Mesendoderm (in vitro differentiated cells): ENCODE measurements at regions not wholly inside any gene's neighbourhood (a gene's known extent, or its start where the extent isn't known, plus 50 kb on each side); places are given as distances from the start of the nearest gene placed in this dataset.

Source experiments
- DNase-seq: peaks from one replicate; pipeline ENCODE4 v3.0.0; 2013
- H2AK5ac ChIP-seq: 2 replicates; pipeline ENCODE4 v1.6.1; 2013; ENCODE audit warnings: low read length, inconsistent platforms
- H2BK120ac ChIP-seq: 2 replicates; pipeline ENCODE4 v1.6.1; 2013; ENCODE audit warnings: low read depth, mild to moderate bottlenecking, low read length, moderate library complexity, mixed read lengths
- H2BK15ac ChIP-seq: replicated peaks from 2 replicates; pipeline ENCODE4 v1.6.1; 2013; ENCODE audit warnings: low read depth, mild to moderate bottlenecking, moderate library complexity
- H2BK5ac ChIP-seq: 2 replicates; pipeline ENCODE4 v1.6.1; 2013; ENCODE audit warnings: low read length, inconsistent platforms
- H3K18ac ChIP-seq: 2 replicates; pipeline ENCODE4 v1.6.1; 2013; ENCODE audit warnings: mild to moderate bottlenecking, low read length, mixed read lengths
- H3K23ac ChIP-seq: one replicate; pipeline ENCODE4 v1.6.1; 2013; ENCODE audit warnings: low read length
- H3K27ac ChIP-seq: 2 replicates; pipeline ENCODE4 v1.5.1; 2013; ENCODE audit warnings: low read depth, mild to moderate bottlenecking, inconsistent platforms, low read length, moderate library complexity
- H3K27me3 ChIP-seq: 2 replicates; pipeline ENCODE4 v1.6.1; 2013; ENCODE audit warnings: low read length, control low read depth, mild to moderate bottlenecking, inconsistent platforms; ENCODE audit not compliant: insufficient read depth, poor library complexity
- H3K36me3 ChIP-seq: 2 replicates; pipeline ENCODE4 v1.6.1; 2013; ENCODE audit warnings: low read length, inconsistent platforms; ENCODE audit not compliant: control insufficient read depth, insufficient read depth
- H3K4ac ChIP-seq: one replicate; pipeline ENCODE4 v1.6.1; 2013; ENCODE audit warnings: low read depth, mild to moderate bottlenecking, low read length, moderate library complexity
- H3K4me1 ChIP-seq: 2 replicates; pipeline ENCODE4 v1.6.1; 2013; ENCODE audit warnings: low read depth, low read length, inconsistent platforms; ENCODE audit not compliant: control insufficient read depth
- H3K4me2 ChIP-seq: 2 replicates; pipeline ENCODE4 v1.6.1; 2013; ENCODE audit warnings: low read length
- H3K4me3 ChIP-seq: 2 replicates; pipeline ENCODE4 v1.5.1; 2013; ENCODE audit warnings: mild to moderate bottlenecking, low read length
- H3K56ac ChIP-seq: one replicate; pipeline ENCODE4 v1.6.1; 2013; ENCODE audit warnings: low read length
- H3K79me1 ChIP-seq: 2 replicates; pipeline ENCODE4 v1.6.1; 2013; ENCODE audit warnings: low read length, inconsistent platforms
- H3K79me2 ChIP-seq: 2 replicates; pipeline ENCODE4 v1.6.1; 2013; ENCODE audit warnings: mild to moderate bottlenecking, low read length; ENCODE audit not compliant: control insufficient read depth, insufficient read depth
- H3K9ac ChIP-seq: 2 replicates; pipeline ENCODE4 v1.6.1; 2013; ENCODE audit warnings: low read length, inconsistent platforms
- H4K5ac ChIP-seq: one replicate; pipeline ENCODE4 v1.6.1; 2013; ENCODE audit warnings: low read length
- H4K8ac ChIP-seq: one replicate; pipeline ENCODE4 v1.6.1; 2013; ENCODE audit warnings: low read depth, mild to moderate bottlenecking, control low read depth, low read length, moderate library complexity
- WGBS: extraction: QIAGEN DNeasy Blood & Tissue Kit; methylation state at CpG from one replicate; pipeline ENCODE4 v1.1.7; 2013; ENCODE audit warnings: low lambda C conversion rate, missing lambda C conversion rate; ENCODE audit not compliant: insufficient coverage; ENCODE audit errors: extremely low coverage; 5-methylcytosine and 5-hydroxymethylcytosine counted together

- no peak overlapping the region for H3K9ac ChIP-seq
- no peak overlapping the region for H2BK15ac ChIP-seq
- WGBS: no CpG with 5 or more reads among the region's 1 CpG
- no peak overlapping the region for H3K4me3 ChIP-seq
- no peak overlapping the region for H3K4me2 ChIP-seq
- no peak overlapping the region for H2AK5ac ChIP-seq
- H3K4me1 ChIP-seq: no peaks in the 10 kb centered on the region
- no peak overlapping the region for H4K5ac ChIP-seq
- H3K36me3 ChIP-seq: no peaks in the 10 kb centered on the region
- H3K79me2 ChIP-seq: no peaks in the 10 kb centered on the region
- no peak for DNase-seq
- no peak overlapping the region for H2BK5ac ChIP-seq
- H3K18ac ChIP-seq: no peak overlapping the region
- no peak overlapping the region for H3K23ac ChIP-seq
- no peak overlapping the region for H4K8ac ChIP-seq
- H3K4ac ChIP-seq: no peak overlapping the region
- no peak overlapping the region for H3K56ac ChIP-seq
- H2BK120ac ChIP-seq: no peak overlapping the region
- H3K79me1 ChIP-seq: no peaks in the 10 kb centered on the region
- no peak overlapping the region for H3K27ac ChIP-seq
- no peaks in the 10 kb centered on the region for H3K27me3 ChIP-seq
These were observed 270.8 kb upstream of the PPFIA2 start for GRCh38 chr12:82029936-82030335.

- Histone ChIP-seq H3K9ac (no peak overlapping the region), H3K27me3 (no peaks in the 10 kb centered on the region), H3K36me3 (no peaks in the 10 kb centered on the region), H3K23ac (no peak overlapping the region), H3K79me1 (no peaks in the 10 kb centered on the region), H2BK120ac (no peak overlapping the region), H3K79me2 (no peaks in the 10 kb centered on the region), H2BK15ac (no peak overlapping the region), H4K5ac (no peak overlapping the region), H3K4me1 (no peaks in the 10 kb centered on the region), H3K4ac (no peak overlapping the region), H3K4me2 (no peak overlapping the region), H3K18ac (no peak overlapping the region), H2AK5ac (no peak overlapping the region), H3K27ac (no peak overlapping the region), H4K8ac (no peak overlapping the region), H3K4me3 (no peak overlapping the region), H2BK5ac (no peak overlapping the region), H3K56ac (no peak overlapping the region)
- WGBS: no CpG with 5 or more reads among the region's 1 CpG
- no peak for DNase-seq
These were observed 269.6 kb upstream of the PPFIA2 start for GRCh38 chr12:82028772-82029171.

- Histone ChIP-seq H4K5ac (no peak overlapping the region), H3K27me3 (no peaks in the 10 kb centered on the region), H3K56ac (no peak overlapping the region), H2AK5ac (no peak overlapping the region), H3K23ac (no peak overlapping the region), H2BK15ac (no peak overlapping the region), H2BK120ac (no peak overlapping the region), H3K4me3 (no peak overlapping the region), H3K79me2 (no peaks in the 10 kb centered on the region), H3K9ac (no peak overlapping the region), H3K79me1 (no peaks in the 10 kb centered on the region), H3K18ac (no peak overlapping the region), H3K27ac (no peak overlapping the region), H3K4ac (no peak overlapping the region), H4K8ac (no peak overlapping the region), H3K4me1 (no peaks in the 10 kb centered on the region), H3K36me3 (no peaks in the 10 kb centered on the region), H3K4me2 (no peak overlapping the region), H2BK5ac (no peak overlapping the region)
- WGBS: no CpG with 5 or more reads among the region's 1 CpG
- no peak for DNase-seq
These were observed 268.5 kb upstream of the PPFIA2 start for GRCh38 chr12:82027612-82028011.

- H3K79me2 ChIP-seq: no peaks in the 10 kb centered on the region
- H3K4ac ChIP-seq: no peak overlapping the region
- no peaks in the 10 kb centered on the region for H3K36me3 ChIP-seq
- no peak overlapping the region for H2BK15ac ChIP-seq
- H4K5ac ChIP-seq: no peak overlapping the region
- no peak overlapping the region for H3K23ac ChIP-seq
- H3K4me1 ChIP-seq: no peaks in the 10 kb centered on the region
- H2AK5ac ChIP-seq: no peak overlapping the region
- no CpG with 5 or more reads among the region's 7 CpGs for WGBS
- no peak overlapping the region for H3K27ac ChIP-seq
- H3K79me1 ChIP-seq: no peaks in the 10 kb centered on the region
- H3K18ac ChIP-seq: no peak overlapping the region
- H3K4me2 ChIP-seq: no peak overlapping the region
- H3K9ac ChIP-seq: no peak overlapping the region
- no peak overlapping the region for H4K8ac ChIP-seq
- no peaks in the 10 kb centered on the region for H3K27me3 ChIP-seq
- H2BK120ac ChIP-seq: no peak overlapping the region
- H3K56ac ChIP-seq: no peak overlapping the region
- H2BK5ac ChIP-seq: no peak overlapping the region
- no peak overlapping the region for H3K4me3 ChIP-seq
- DNase-seq: no peak
These were observed 266.3 kb upstream of the PPFIA2 start for GRCh38 chr12:82025462-82025861.

- no peak overlapping the region for H3K4ac ChIP-seq
- H3K36me3 ChIP-seq: no peaks in the 10 kb centered on the region
- no peak overlapping the region for H3K18ac ChIP-seq
- no peaks in the 10 kb centered on the region for H3K79me2 ChIP-seq
- H3K4me1 ChIP-seq: no peaks in the 10 kb centered on the region
- no peak overlapping the region for H2BK15ac ChIP-seq
- H3K27me3 ChIP-seq: no peaks in the 10 kb centered on the region
- no peak overlapping the region for H4K8ac ChIP-seq
- peak; percentile 51 for DNase-seq
- no peak overlapping the region for H2BK5ac ChIP-seq
- no peak overlapping the region for H3K4me2 ChIP-seq
- no peak overlapping the region for H4K5ac ChIP-seq
- no peak overlapping the region for H2AK5ac ChIP-seq
- no peak overlapping the region for H3K27ac ChIP-seq
- H3K9ac ChIP-seq: no peak overlapping the region
- H3K4me3 ChIP-seq: no peak overlapping the region
- no peak overlapping the region for H3K23ac ChIP-seq
- H2BK120ac ChIP-seq: no peak overlapping the region
- H3K56ac ChIP-seq: no peak overlapping the region
- H3K79me1 ChIP-seq: no peaks in the 10 kb centered on the region
These were observed 260.4 kb upstream of the PPFIA2 start for GRCh38 chr12:82019533-82019932.

- no peak overlapping the region for H3K9ac ChIP-seq
These were observed 256.6 kb upstream of the PPFIA2 start for GRCh38 chr12:82015623-82016347.

More at GRCh38 chr12:82015623-82016347, 256.6 kb upstream of the PPFIA2 start:
- no peaks in the 10 kb centered on the region for H3K79me1 ChIP-seq
- WGBS: no CpG with 5 or more reads among the region's 1 CpG
- H3K18ac ChIP-seq: no peak overlapping the region
- H3K56ac ChIP-seq: no peak overlapping the region
- H4K8ac ChIP-seq: no peak overlapping the region
- H4K5ac ChIP-seq: no peak overlapping the region
- no peaks in the 10 kb centered on the region for H3K79me2 ChIP-seq
- H2BK5ac ChIP-seq: no peak overlapping the region
- H3K4ac ChIP-seq: no peak overlapping the region
- no peak overlapping the region for H3K23ac ChIP-seq
- H3K36me3 ChIP-seq: no peaks in the 10 kb centered on the region
- H3K4me3 ChIP-seq: no peak overlapping the region
- H2BK120ac ChIP-seq: no peak overlapping the region
- no peak for DNase-seq
- no peaks in the 10 kb centered on the region for H3K27me3 ChIP-seq
- H3K4me2 ChIP-seq: no peak overlapping the region
- H3K27ac ChIP-seq: no peak overlapping the region
- H3K4me1 ChIP-seq: no peaks in the 10 kb centered on the region
- H2BK15ac ChIP-seq: no peak overlapping the region
- H2AK5ac ChIP-seq: no peak overlapping the region
